Upper lobe of left lung (tissue), 6 donors: ENCODE measurements at regions not wholly inside any gene's neighbourhood (a gene's known extent, or its start where the extent isn't known, plus 50 kb on each side); places are given as distances from the start of the nearest gene placed in this dataset.

Experiments
- ATAC-seq, 2 donors: fragments of 200-7000 bp; cut with Tn5 transposase; one replicate each; pipeline ENCODE4 v1.9.1; 2022; ENCODE audit warnings: mild to moderate bottlenecking in 2 of 2, moderate library complexity in 2 of 2; ENCODE audit not compliant: low FRiP score in 2 of 2
- DNase-seq, 2 donors: peaks; one replicate each; pipeline ENCODE4 v3.0.0-alpha.2; 2019 to 2020
- H3K27ac ChIP-seq, 4 donors: fragments of 200-600 bp; sonication (generic); one replicate each; pipeline ENCODE4 v1.5.1; 2016 to 2019
- H3K27me3 ChIP-seq, 4 donors: fragments of 200-600 bp; sonication (generic); one replicate each; pipeline ENCODE4 v1.5.1; 2017 to 2019
- H3K36me3 ChIP-seq, 4 donors: fragments of 200-600 bp; sonication (generic); one replicate each; pipeline ENCODE4 v1.5.1; 2016 to 2019
- H3K4me1 ChIP-seq, 4 donors: fragments of 200-600 bp; sonication (generic); one replicate each; pipeline ENCODE4 v1.5.1; 2018 to 2019
- H3K4me3 ChIP-seq, 4 donors: fragments of 200-600 bp; sonication (generic); one replicate each; pipeline ENCODE4 v1.5.1; 2017 to 2019; ENCODE audit warnings: mild to moderate bottlenecking in 2 of 4, moderate library complexity in 1 of 4
- H3K9me3 ChIP-seq, 4 donors: fragments of 200-600 bp; sonication (generic); one replicate each; pipeline ENCODE4 v1.5.1; 2018 to 2019
- CTCF ChIP-seq, 6 experiments: fragments of 450-650 bp in 4 of 6; fragments of 200-600 bp in 2 of 6; sonication (generic) in 2 of 6; IDR thresholded peaks; one replicate each; pipeline ENCODE4 v1.5.1; 2016 to 2019; ENCODE audit warnings: antibody characterized with exemption in 6 of 6
- EP300 ChIP-seq, 4 donors: sonication (generic); formaldehyde crosslinking; IDR thresholded peaks; one replicate each; pipeline ENCODE4 v1.5.1; 2017; ENCODE audit warnings: antibody characterized with exemption in 4 of 4, control low read depth in 2 of 4
- POLR2A ChIP-seq, 4 donors: fragments of 450-650 bp; IDR thresholded peaks; one replicate each; pipeline ENCODE4 v1.5.1; 2016 to 2017; ENCODE audit warnings: antibody characterized with exemption in 4 of 4, mild to moderate bottlenecking in 2 of 4
- POLR2AphosphoS5 ChIP-seq, 2 donors: sonication (generic); formaldehyde crosslinking; IDR thresholded peaks; one replicate each; pipeline ENCODE4 v1.5.1; 2017; ENCODE audit warnings: antibody characterized with exemption in 2 of 2
- WGBS, 2 donors: methylation state at CpG; one replicate each; pipeline ENCODE4 v1.1.5; 2017 to 2018; 5-methylcytosine and 5-hydroxymethylcytosine counted together
- donor health status: DM: no; HTN: no; CAD: no; lungs with moderate emphysema.
- donor health status: DM: no; HTN: yes; CAD: no; lungs with severe emphysema.

GRCh38 chr9:113817171-113817570 lies 58.9 kb upstream of the ZNF618 start:
- no peak for TF ChIP-seq EP300 (IDR thresholded peaks at IDR 0.05)
- DNase-seq (no peak), ATAC-seq (no peak)
- Histone ChIP-seq H3K27ac (no peak overlapping the region), H3K4me3 (no peak overlapping the region), H3K9me3 (no peaks in the 10 kb centered on the region), H3K4me1 (no peaks in the 10 kb centered on the region), H3K27me3 (no peaks in the 10 kb centered on the region), H3K36me3 (no peaks in the 10 kb centered on the region)

DNA sequence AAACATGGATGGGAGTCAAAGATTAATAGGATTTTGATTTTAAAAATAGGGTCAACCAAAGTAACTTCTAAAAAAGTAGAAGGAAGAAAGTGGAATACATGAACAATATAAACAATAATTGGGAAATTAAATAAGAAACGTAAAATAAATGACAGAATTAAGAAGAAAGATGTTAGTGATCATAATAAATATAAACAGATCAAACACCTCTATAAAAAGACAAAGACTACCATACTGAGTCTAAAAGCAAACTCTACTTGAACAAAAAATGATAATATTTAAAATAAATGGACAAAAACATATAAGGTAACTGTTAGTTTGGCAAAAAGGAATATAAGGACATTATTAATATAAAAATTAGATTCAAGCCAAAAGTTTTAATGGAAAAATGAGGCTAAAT lies 57.7 kb upstream of the ZNF618 start:
- 85 to 90% methylated on average over 1 of the region's 1 CpG for WGBS, 2 donors
- no peak for ATAC-seq
- no peak overlapping the region for H3K4me3 ChIP-seq
- no peaks in the 10 kb centered on the region for H3K4me1 ChIP-seq
- H3K9me3 ChIP-seq: no peaks in the 10 kb centered on the region
- H3K27ac ChIP-seq: no peak overlapping the region
- H3K36me3 ChIP-seq: no peaks in the 10 kb centered on the region
- no peak for DNase-seq
- H3K27me3 ChIP-seq: no peaks in the 10 kb centered on the region
- TF ChIP-seq EP300 (IDR thresholded peaks at IDR 0.05) (no peak), POLR2A (IDR thresholded peaks at IDR 0.05) (no peak), CTCF (IDR thresholded peaks at IDR 0.05) (no peak), POLR2AphosphoS5 (IDR thresholded peaks at IDR 0.05) (no peak)

GRCh38 chr9:113822315-113822714 lies 53.8 kb upstream of the ZNF618 start:
- Histone ChIP-seq H3K36me3 (no peaks in the 10 kb centered on the region), H3K4me3 (no peak overlapping the region), H3K27me3 (no peaks in the 10 kb centered on the region), H3K4me1 (no peaks in the 10 kb centered on the region), H3K9me3 (peaks cover 0 to 5% (median 0%) of the 10 kb centered on the region in 4 donors), H3K27ac (no peak overlapping the region)
- no peak for TF ChIP-seq POLR2A (IDR thresholded peaks at IDR 0.05)
- TF ChIP-seq EP300 (IDR thresholded peaks at IDR 0.05): no peak
- TF ChIP-seq POLR2AphosphoS5 (IDR thresholded peaks at IDR 0.05): no peak
- TF ChIP-seq CTCF (IDR thresholded peaks at IDR 0.05): no peak
- ATAC-seq: no peak
- DNase-seq: no peak
- WGBS, 2 donors: 88 to 89% methylated on average over 2 of the region's 2 CpGs

DNA sequence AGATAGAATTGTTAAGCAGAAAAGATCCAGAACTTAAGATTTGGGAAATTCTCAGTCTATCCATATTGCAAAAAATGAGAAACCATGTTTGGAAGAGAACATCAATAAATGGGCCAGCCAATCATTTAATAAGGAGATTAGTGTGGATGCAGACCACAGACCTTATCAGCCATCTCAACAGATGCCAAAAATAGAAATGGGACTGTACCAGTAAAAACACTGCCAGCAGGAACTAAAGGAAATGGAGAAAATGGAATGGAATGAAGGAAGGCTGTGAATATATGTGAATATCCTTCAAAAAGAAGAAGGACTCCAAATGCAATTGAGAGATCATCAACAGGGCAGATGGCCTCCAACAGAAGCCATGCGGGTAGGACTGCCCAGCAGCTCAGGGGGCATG lies 52.7 kb upstream of the ZNF618 start:
- DNase-seq (no peak), ATAC-seq (no peak)
- Histone ChIP-seq H3K4me1 (peaks cover 3 to 4% (median 3%) of the 10 kb centered on the region in 4 donors), H3K36me3 (no peaks in the 10 kb centered on the region), H3K4me3 (no peak overlapping the region), H3K27me3 (no peaks in the 10 kb centered on the region), H3K9me3 (peaks cover 0 to 5% (median 0%) of the 10 kb centered on the region in 4 donors), H3K27ac (no peak overlapping the region)
- no peak for TF ChIP-seq EP300 (IDR thresholded peaks at IDR 0.05)
- no peak for TF ChIP-seq POLR2A (IDR thresholded peaks at IDR 0.05)
- TF ChIP-seq POLR2AphosphoS5 (IDR thresholded peaks at IDR 0.05): no peak
- TF ChIP-seq CTCF (IDR thresholded peaks at IDR 0.05): no peak
- 96 to 100% methylated on average over 1 of the region's 1 CpG for WGBS, 2 donors
